ENCODE measurements at regions not wholly inside any gene's neighbourhood (a gene's known extent, or its start where the extent isn't known, plus 50 kb on each side); places are given as distances from the start of the nearest gene placed in this dataset.

DNA sequence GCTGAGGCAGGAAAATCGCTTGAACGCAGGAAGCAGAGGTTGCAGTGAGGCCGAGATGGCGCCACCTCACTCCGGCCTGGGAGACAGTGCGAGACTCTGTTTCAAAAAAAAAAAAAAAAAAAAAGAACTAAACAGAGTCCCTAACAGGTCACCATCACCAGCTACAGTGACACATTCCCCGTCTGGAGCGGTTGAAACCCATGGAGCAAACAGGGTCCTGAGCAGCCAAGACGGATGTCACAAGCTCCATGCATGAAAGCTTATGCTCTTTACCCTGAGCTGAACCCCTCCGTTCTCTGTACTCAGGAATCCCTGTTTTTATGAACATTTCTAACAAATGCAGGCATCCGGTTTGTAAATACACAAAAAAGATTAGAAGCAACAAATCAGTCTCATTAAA, 55.9 kb upstream of the LAPTM4A start:
- Histone ChIP-seq H3K4me1 (peaks cover 0 to 6% (median 0%) of the 10 kb centered on the region in 4 donors), H3K36me3 (no peaks in the 10 kb centered on the region), H3K4me3 (no peak overlapping the region), H3K27me3 (peaks cover 0 to 14% (median 3%) of the 10 kb centered on the region in 3 donors), H3K27ac (no peak overlapping the region), H3K9me3 (no peaks in the 10 kb centered on the region)
- WGBS, 2 donors: 90 to 91% methylated on average over 11 of the region's 11 CpGs
- intact Hi-C loops (cut with DNase I): no loop called here
- TF ChIP-seq, protein P1, sequence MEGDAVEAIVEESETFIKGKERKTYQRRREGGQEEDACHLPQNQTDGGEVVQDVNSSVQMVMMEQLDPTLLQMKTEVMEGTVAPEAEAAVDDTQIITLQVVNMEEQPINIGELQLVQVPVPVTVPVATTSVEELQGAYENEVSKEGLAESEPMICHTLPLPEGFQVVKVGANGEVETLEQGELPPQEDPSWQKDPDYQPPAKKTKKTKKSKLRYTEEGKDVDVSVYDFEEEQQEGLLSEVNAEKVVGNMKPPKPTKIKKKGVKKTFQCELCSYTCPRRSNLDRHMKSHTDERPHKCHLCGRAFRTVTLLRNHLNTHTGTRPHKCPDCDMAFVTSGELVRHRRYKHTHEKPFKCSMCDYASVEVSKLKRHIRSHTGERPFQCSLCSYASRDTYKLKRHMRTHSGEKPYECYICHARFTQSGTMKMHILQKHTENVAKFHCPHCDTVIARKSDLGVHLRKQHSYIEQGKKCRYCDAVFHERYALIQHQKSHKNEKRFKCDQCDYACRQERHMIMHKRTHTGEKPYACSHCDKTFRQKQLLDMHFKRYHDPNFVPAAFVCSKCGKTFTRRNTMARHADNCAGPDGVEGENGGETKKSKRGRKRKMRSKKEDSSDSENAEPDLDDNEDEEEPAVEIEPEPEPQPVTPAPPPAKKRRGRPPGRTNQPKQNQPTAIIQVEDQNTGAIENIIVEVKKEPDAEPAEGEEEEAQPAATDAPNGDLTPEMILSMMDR (IDR thresholded peaks at IDR 0.05): no peak
- TF ChIP-seq EP300 (IDR thresholded peaks at IDR 0.05) (no peak), POLR2A (IDR thresholded peaks at IDR 0.05) (no peak), POLR2AphosphoS5 (IDR thresholded peaks at IDR 0.05) (no peak)
- DNase-seq: no peak

DNA sequence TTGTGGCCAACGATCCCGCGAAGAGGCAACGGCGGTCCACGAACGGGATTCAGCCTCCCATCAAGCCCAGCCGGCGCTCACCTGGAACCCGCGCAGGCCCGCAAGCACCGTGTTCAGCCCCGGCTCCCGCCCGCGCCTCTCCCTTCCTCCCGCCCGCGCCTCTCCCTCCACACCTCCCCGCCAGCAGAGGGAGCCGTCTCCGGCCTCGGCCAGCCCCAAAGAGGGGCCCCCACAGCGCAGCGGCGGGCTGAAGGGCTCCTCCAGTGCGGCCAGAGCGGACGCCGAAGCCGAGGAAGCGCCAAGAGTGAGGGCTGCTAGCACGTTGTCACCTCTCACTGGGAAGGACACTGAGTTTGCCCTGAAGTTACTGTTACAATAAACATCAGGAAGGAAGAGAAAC, 55.3 kb upstream of the LAPTM4A start:
- Histone ChIP-seq H3K9me3 (peaks cover 0 to 4% (median 0%) of the 10 kb centered on the region in 4 donors), H3K4me3 (peak overlapping the region in 2 of 4 donors; percentile 31 to 33), H3K36me3 (no peaks in the 10 kb centered on the region), H3K27me3 (peaks cover 0 to 14% (median 3%) of the 10 kb centered on the region in 3 donors), H3K4me1 (peaks cover 0 to 6% (median 0%) of the 10 kb centered on the region in 4 donors), H3K27ac (no peak overlapping the region)
- WGBS, 2 donors: 25 to 53% methylated on average over 34 of the region's 34 CpGs
- DNase-seq: no peak
- TF ChIP-seq POLR2A (IDR thresholded peaks at IDR 0.05) (no peak), POLR2AphosphoS5 (IDR thresholded peaks at IDR 0.05) (no peak), EP300 (IDR thresholded peaks at IDR 0.05) (no peak)
- TF ChIP-seq, protein P1 (IDR thresholded peaks at IDR 0.05): peak in 2 of 4 experiments; percentile 38 to 41
- intact Hi-C loops (cut with DNase I): no loop called here

DNA sequence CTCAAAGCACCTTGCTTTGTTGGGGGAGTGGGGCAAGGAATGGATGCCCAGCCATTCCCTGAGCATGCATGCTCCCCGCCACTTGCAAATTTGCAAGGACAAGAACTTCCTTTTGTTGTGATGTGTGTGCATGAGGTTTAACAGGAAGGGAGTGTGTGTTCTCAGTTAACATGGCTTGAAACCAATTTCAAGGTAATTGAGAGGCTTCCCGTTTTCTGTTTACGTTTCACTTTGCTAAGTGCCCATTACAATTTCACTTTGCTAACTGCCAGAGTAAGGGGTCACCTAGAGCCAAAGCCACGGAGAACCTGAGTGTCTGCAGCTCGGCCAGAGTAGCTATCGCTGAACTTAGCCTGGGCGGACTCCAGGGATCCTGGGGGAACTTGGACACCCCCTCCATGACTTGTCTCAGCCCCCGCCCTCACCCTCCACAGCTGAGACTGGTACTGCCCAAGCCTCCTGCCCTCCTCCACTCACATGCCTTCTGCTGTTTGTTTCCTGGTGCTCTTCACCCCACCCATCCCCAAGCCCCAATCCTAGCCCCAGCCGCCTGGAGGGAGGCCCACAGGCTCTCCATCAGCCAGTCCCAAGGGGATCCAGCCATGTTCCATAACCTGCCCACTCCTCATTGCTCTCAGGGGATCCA, 53.6 kb upstream of the LAPTM4A start:
- DNase-seq: no peak
- no peaks in the 10 kb centered on the region for H3K36me3 ChIP-seq
- peaks cover 0 to 4% (median 0%) of the 10 kb centered on the region in 4 donors for H3K9me3 ChIP-seq
- peaks cover 0 to 6% (median 0%) of the 10 kb centered on the region in 4 donors for H3K4me1 ChIP-seq
- H3K27me3 ChIP-seq: peaks cover 0 to 14% (median 3%) of the 10 kb centered on the region in 3 donors
- intact Hi-C loops (cut with DNase I): no loop called here
- no peak for TF ChIP-seq EP300 (IDR thresholded peaks at IDR 0.05)
- no peak for TF ChIP-seq POLR2AphosphoS5 (IDR thresholded peaks at IDR 0.05)
- TF ChIP-seq, protein P1 (IDR thresholded peaks at IDR 0.05): no peak
- no peak for TF ChIP-seq POLR2A (IDR thresholded peaks at IDR 0.05)
- no peak overlapping the region for H3K4me3 ChIP-seq
- H3K27ac ChIP-seq: no peak overlapping the region
- WGBS, 2 donors: 47 to 55% methylated on average over 9 of the region's 9 CpGs

DNA sequence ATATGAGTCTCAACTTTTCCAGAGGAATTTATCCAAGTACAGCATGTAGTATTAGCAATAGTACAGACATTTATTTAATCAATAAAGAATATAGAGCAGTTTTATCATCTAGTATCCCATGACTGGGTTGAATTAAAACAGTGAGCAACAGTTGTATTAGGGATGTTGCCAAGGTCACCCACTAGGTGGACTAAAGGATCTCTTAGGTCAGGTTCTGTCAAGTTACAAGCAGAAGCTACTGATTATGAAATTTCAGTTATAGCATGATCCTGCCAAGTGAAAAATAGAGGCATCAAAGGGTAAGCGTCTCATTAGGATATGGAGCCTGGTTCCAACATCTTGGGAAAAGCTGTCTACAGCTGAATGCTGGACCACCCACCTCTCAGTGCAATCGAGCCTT, 52.1 kb upstream of the LAPTM4A start:
- intact Hi-C loops (cut with DNase I): no loop called here
- DNase-seq: no peak

More for the DNA sequence above, 52.1 kb upstream of the LAPTM4A start:
- Histone ChIP-seq H3K4me3 (no peak overlapping the region), H3K9me3 (peaks cover 0 to 4% (median 0%) of the 10 kb centered on the region in 4 donors), H3K4me1 (peaks cover 0 to 6% (median 0%) of the 10 kb centered on the region in 4 donors), H3K36me3 (no peaks in the 10 kb centered on the region), H3K27ac (no peak overlapping the region), H3K27me3 (peaks cover 0 to 14% (median 3%) of the 10 kb centered on the region in 3 donors)
- 81 to 83% methylated on average over 2 of the region's 2 CpGs for WGBS, 2 donors
- TF ChIP-seq POLR2AphosphoS5 (IDR thresholded peaks at IDR 0.05): no peak
- no peak for TF ChIP-seq POLR2A (IDR thresholded peaks at IDR 0.05)
- no peak for TF ChIP-seq EP300 (IDR thresholded peaks at IDR 0.05)
- TF ChIP-seq, protein P1 (IDR thresholded peaks at IDR 0.05): no peak

Measured in sigmoid colon (tissue), 6 donors.